Breast epithelium (tissue), 4 donors: ENCODE measurements at regions not wholly inside any gene's neighbourhood (a gene's known extent, or its start where the extent isn't known, plus 50 kb on each side); places are given as distances from the start of the nearest gene placed in this dataset.

Experiments used
- DNase-seq, 2 donors: peaks; one replicate each; pipeline ENCODE4 v3.0.0-alpha.2; 2019; ENCODE audit warnings: low spot score in 2 of 2
- H3K27ac ChIP-seq, 2 donors: fragments of 200-600 bp; sonication (generic) in 1 of 2; one replicate each; pipeline ENCODE4 v1.5.1; 2016 to 2019; ENCODE audit warnings: mild to moderate bottlenecking in 1 of 2
- H3K27me3 ChIP-seq, 2 donors: fragments of 200-600 bp; sonication (generic) in 1 of 2; one replicate each; pipeline versions ENCODE4 v1.5.1 to v1.6.0; 2017 to 2019; ENCODE audit warnings: control low read depth in 1 of 2, mild to moderate bottlenecking in 1 of 2
- H3K36me3 ChIP-seq: fragments of 200-600 bp; one replicate; pipeline ENCODE4 v1.5.1; 2019
- H3K4me1 ChIP-seq, 2 donors: fragments of 200-600 bp; sonication (generic); one replicate each; pipeline ENCODE4 v1.5.1; 2016 to 2019; ENCODE audit warnings: control low read depth in 1 of 2
- H3K4me3 ChIP-seq, 3 donors: fragments of 200-600 bp; sonication (generic); 1 replicate in 2 of 3; 2 replicates in 1 of 3; pipeline ENCODE4 v1.5.1; 2016 to 2019; ENCODE audit warnings: mild to moderate bottlenecking in 3 of 3, moderate library complexity in 2 of 3
- H3K9me3 ChIP-seq, 2 donors: fragments of 200-600 bp; sonication (generic) in 1 of 2; one replicate each; pipeline ENCODE4 v1.5.1; 2016 to 2019; ENCODE audit warnings: control low read depth in 1 of 2
- POLR2A ChIP-seq: fragments of 450-650 bp; IDR thresholded peaks from one replicate; pipeline ENCODE4 v1.6.1; 2016; ENCODE audit warnings: antibody characterized with exemption, mild to moderate bottlenecking, moderate library complexity
- POLR2AphosphoS5 ChIP-seq, 3 donors: sonication (generic); formaldehyde crosslinking; IDR thresholded peaks; one replicate each; pipeline ENCODE4 v1.6.1; 2017; ENCODE audit warnings: antibody characterized with exemption in 3 of 3
- intact Hi-C: fragments of 100-400 bp; cut with DNase I; formaldehyde crosslinking; loops from one replicate; pipeline ENCODE4 v1.15.1; 2023; ENCODE audit warnings: low total_unique reads
- TF ChIP-seq, protein P1 (sequence below), 3 donors: fragments of 450-650 bp; IDR thresholded peaks; one replicate each; pipeline ENCODE4 v1.5.1; 2016 to 2017; ENCODE audit warnings: antibody characterized with exemption in 3 of 3, mild to moderate bottlenecking in 3 of 3, moderate library complexity in 3 of 3

DNA sequence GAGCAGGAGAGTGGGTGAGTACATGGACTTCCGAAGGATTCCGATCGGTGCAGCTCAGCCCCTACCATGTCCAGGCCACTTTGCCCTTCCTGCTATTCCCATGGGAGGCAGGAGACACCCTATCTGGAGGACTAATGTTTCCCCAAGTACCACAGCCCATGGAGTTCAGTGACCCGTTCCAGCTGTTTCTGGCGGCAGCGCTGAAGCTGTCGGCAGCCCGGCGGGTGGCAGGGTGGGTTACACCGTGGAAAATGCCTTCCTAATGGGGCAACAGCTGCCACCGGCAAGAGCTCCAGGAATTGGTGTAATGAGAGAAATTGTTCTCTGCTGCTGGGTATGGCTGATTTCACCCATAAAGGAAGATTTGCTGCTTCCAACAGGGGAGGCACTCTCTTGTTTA lies 98.3 kb downstream of the MYCN start:
- no peaks in the 10 kb centered on the region for H3K4me1 ChIP-seq
- peaks cover 0 to 6% of the 10 kb centered on the region in 2 donors for H3K27me3 ChIP-seq
- DNase-seq, result no peak
- intact Hi-C loops, result no loop called here
- no peak overlapping the region for H3K4me3 ChIP-seq
- TF ChIP-seq POLR2AphosphoS5 (IDR thresholded peaks at IDR 0.05), result no peak
- TF ChIP-seq, protein P1, sequence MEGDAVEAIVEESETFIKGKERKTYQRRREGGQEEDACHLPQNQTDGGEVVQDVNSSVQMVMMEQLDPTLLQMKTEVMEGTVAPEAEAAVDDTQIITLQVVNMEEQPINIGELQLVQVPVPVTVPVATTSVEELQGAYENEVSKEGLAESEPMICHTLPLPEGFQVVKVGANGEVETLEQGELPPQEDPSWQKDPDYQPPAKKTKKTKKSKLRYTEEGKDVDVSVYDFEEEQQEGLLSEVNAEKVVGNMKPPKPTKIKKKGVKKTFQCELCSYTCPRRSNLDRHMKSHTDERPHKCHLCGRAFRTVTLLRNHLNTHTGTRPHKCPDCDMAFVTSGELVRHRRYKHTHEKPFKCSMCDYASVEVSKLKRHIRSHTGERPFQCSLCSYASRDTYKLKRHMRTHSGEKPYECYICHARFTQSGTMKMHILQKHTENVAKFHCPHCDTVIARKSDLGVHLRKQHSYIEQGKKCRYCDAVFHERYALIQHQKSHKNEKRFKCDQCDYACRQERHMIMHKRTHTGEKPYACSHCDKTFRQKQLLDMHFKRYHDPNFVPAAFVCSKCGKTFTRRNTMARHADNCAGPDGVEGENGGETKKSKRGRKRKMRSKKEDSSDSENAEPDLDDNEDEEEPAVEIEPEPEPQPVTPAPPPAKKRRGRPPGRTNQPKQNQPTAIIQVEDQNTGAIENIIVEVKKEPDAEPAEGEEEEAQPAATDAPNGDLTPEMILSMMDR (IDR thresholded peaks at IDR 0.05), result no peak
- H3K36me3 ChIP-seq, result no peaks in the 10 kb centered on the region
- H3K9me3 ChIP-seq, result no peaks in the 10 kb centered on the region
- H3K27ac ChIP-seq, result no peak overlapping the region

GRCh38 chr2:16037808-16038457 lies 97.6 kb downstream of the MYCN start:
- H3K36me3 ChIP-seq, result no peaks in the 10 kb centered on the region
- intact Hi-C loops, result no loop called here
- no peak for DNase-seq
- no peak overlapping the region for H3K27ac ChIP-seq
- TF ChIP-seq, protein P1 (IDR thresholded peaks at IDR 0.05), result no peak
- no peak for TF ChIP-seq POLR2A
- no peak for TF ChIP-seq POLR2AphosphoS5 (IDR thresholded peaks at IDR 0.05)
- no peaks in the 10 kb centered on the region for H3K9me3 ChIP-seq
- H3K4me1 ChIP-seq, result no peaks in the 10 kb centered on the region
- H3K27me3 ChIP-seq, result peaks cover 0 to 6% of the 10 kb centered on the region in 2 donors
- H3K4me3 ChIP-seq, result no peak overlapping the region

DNA sequence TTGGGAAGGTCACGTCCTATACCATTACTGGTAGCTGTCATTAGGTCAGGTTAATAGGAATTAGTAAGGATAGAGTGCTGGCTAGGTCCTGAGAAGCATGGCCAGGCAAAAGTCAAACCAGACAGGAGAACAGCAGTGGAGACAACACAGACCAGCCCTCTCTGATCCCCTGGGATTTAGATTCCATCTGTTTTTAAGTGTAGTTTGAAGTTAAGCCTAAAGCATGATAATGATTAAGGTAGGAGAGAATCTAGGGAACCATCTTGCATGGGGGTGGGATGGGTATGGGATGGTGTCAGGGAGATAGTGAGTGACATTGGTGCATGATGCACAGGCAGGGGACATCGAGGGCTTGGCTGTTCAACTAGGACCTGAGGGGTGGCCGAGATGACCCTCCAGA lies 96.6 kb downstream of the MYCN start:
- no peak overlapping the region for H3K27ac ChIP-seq
- TF ChIP-seq, protein P1 (IDR thresholded peaks at IDR 0.05), result no peak
- no peak for TF ChIP-seq POLR2AphosphoS5 (IDR thresholded peaks at IDR 0.05)
- TF ChIP-seq POLR2A, result no peak
- DNase-seq, result no peak
- H3K9me3 ChIP-seq, result no peaks in the 10 kb centered on the region
- H3K4me3 ChIP-seq, result no peak overlapping the region
- H3K4me1 ChIP-seq, result no peaks in the 10 kb centered on the region
- H3K36me3 ChIP-seq, result no peaks in the 10 kb centered on the region
- intact Hi-C loops, result no loop called here
- peaks cover 0 to 5% of the 10 kb centered on the region in 2 donors for H3K27me3 ChIP-seq

DNA sequence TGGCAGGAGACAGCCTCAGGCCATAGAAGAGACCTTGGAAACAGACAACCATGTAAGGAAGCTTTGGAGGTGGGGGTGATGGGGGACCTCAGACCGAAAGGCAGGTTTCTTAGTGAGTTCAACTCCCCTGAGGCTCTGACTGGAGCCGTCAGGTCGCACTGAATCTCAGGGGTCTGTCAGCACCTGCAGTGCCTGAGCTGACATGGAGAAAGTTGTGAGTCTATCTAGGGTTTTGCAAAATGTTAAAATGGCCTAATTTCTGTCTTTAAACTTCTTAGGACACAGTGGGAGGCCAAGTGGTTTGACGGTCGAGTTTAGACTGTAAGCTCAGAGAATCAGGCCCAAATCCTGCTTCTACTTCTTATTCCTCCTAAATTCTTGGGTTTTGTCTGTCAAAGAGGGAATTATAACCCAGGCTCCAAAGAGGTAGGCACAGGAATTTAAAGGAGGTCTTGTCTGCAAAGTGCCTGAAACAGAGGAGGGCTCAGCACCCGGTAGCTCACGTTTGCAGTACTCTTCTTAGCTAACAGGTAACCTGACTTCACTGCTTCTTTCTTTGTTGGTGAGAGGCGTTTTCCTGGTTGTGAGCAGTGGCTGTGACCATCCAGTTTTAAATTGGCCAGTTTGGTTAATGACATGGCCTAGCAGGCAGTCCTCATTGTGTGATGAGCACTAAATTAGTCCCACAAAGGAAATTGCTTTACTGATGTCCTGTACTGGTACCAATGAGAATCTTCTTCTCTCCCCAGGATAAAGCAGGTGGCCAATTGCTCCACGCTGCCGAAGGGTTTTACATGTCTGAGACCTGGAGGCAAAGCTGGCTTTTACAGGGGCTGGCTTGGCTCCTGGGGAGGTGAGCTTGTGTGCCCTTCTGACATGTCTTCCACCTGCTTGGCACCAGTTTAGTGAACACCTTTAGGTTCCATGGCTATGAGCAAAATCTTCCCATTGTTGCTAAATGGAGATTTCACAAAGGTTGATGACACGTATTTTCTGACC lies 95.7 kb downstream of the MYCN start:
- TF ChIP-seq, protein P1 (IDR thresholded peaks at IDR 0.05), result no peak
- TF ChIP-seq POLR2AphosphoS5 (IDR thresholded peaks at IDR 0.05) (no peak), POLR2A (no peak)
- Histone ChIP-seq H3K4me1 (no peaks in the 10 kb centered on the region), H3K27ac (no peak overlapping the region), H3K4me3 (no peak overlapping the region), H3K27me3 (no peaks in the 10 kb centered on the region), H3K36me3 (no peaks in the 10 kb centered on the region), H3K9me3 (no peaks in the 10 kb centered on the region)
- no peak for DNase-seq
- intact Hi-C loops, result no loop called here
